CD14-positive monocyte (primary cell): ENCODE measurements at regions not wholly inside any gene's neighbourhood (a gene's known extent, or its start where the extent isn't known, plus 50 kb on each side); places are given as distances from the start of the nearest gene placed in this dataset.

Experiments used
- DNase-seq, 3 donors: peaks; one replicate each; pipeline ENCODE4 v3.0.0-alpha.2; 2011 to 2022
- H2AFZ ChIP-seq: 2 replicates; pipeline ENCODE4 v1.6.0; 2012; ENCODE audit warnings: mild to moderate bottlenecking, low read depth, low read length, inconsistent platforms; ENCODE audit not compliant: insufficient read depth, poor library complexity, severe bottlenecking
- H3K27ac ChIP-seq, 2 donors: 1 replicate in 1 of 2; 2 replicates in 1 of 2; pipeline ENCODE4 v1.5.1; 2012 to 2013; ENCODE audit warnings: low read length in 2 of 2, control low read depth in 1 of 2, inconsistent platforms in 1 of 2, low read depth in 1 of 2, mild to moderate bottlenecking in 1 of 2
- H3K27me3 ChIP-seq, 2 donors: one replicate each; pipeline versions ENCODE4 v1.6.0 to v1.6.1; 2011 to 2013; ENCODE audit warnings: low read length in 2 of 2; ENCODE audit not compliant: control insufficient read depth in 2 of 2, insufficient read depth in 2 of 2
- H3K36me3 ChIP-seq, 2 donors: replicated peaks in 1 of 2; 1 replicate in 1 of 2; 2 replicates in 1 of 2; pipeline versions ENCODE4 v1.5.1 to v1.6.1; 2012 to 2013; ENCODE audit warnings: low read length in 2 of 2, control low read depth in 1 of 2, inconsistent platforms in 1 of 2, mild to moderate bottlenecking in 1 of 2; ENCODE audit not compliant: insufficient read depth in 2 of 2, control insufficient read depth in 1 of 2
- H3K4me1 ChIP-seq, 2 donors: 1 replicate in 1 of 2; 2 replicates in 1 of 2; pipeline versions ENCODE4 v1.5.1 to v1.6.1; 2012 to 2013; ENCODE audit warnings: low read length in 2 of 2, control low read depth in 1 of 2, inconsistent platforms in 1 of 2, mild to moderate bottlenecking in 1 of 2, moderate library complexity in 1 of 2; ENCODE audit not compliant: insufficient read depth in 2 of 2, control insufficient read depth in 1 of 2
- H3K4me2 ChIP-seq: replicated peaks from 2 replicates; pipeline ENCODE3; 2012; ENCODE audit warnings: low read length, moderate library complexity, mild to moderate bottlenecking; ENCODE audit not compliant: poor library complexity, severe bottlenecking; ENCODE audit errors: extremely low read depth
- H3K4me3 ChIP-seq, 3 experiments: fragments of 200-600 bp in 1 of 3; sonication (generic) in 1 of 3; replicated peaks in 1 of 3; 1 replicate in 2 of 3; 2 replicates in 1 of 3; pipeline ENCODE4 v1.5.1; 2011 to 2013; ENCODE audit warnings: low read length in 3 of 3, mild to moderate bottlenecking in 3 of 3, control low read depth in 2 of 3, low read depth in 2 of 3, inconsistent platforms in 1 of 3, moderate library complexity in 1 of 3
- H3K79me2 ChIP-seq: 2 replicates; pipeline ENCODE4 v1.6.0; 2012; ENCODE audit warnings: mild to moderate bottlenecking, control low read depth, inconsistent platforms, low read length, moderate library complexity; ENCODE audit not compliant: insufficient read depth
- H3K9ac ChIP-seq: 2 replicates; pipeline ENCODE4 v1.6.0; 2017; ENCODE audit warnings: low read length, mild to moderate bottlenecking; ENCODE audit not compliant: insufficient read depth, poor library complexity, severe bottlenecking
- H3K9me3 ChIP-seq, 2 donors: replicated peaks in 1 of 2; 1 replicate in 1 of 2; 2 replicates in 1 of 2; pipeline versions ENCODE4 v1.5.1 to v1.6.1; 2012 to 2013; ENCODE audit warnings: low read length in 2 of 2, control low read depth in 1 of 2; ENCODE audit not compliant: control insufficient read depth in 1 of 2, insufficient read depth in 1 of 2
- H4K20me1 ChIP-seq: 2 replicates; pipeline ENCODE4 v1.6.0; 2012; ENCODE audit warnings: mild to moderate bottlenecking, low read length, control low read depth, moderate library complexity; ENCODE audit not compliant: insufficient read depth
- H3K27ac Mint-ChIP-seq, 7 donors: one replicate each; pipeline ENCODE4 v1.8.0; 2020; ENCODE audit warnings: mild to moderate bottlenecking in 7 of 7, mixed read lengths in 7 of 7, moderate library complexity in 6 of 7, inconsistent platforms in 2 of 7
- H3K27me3 Mint-ChIP-seq, 3 donors: one replicate each; pipeline ENCODE4 v1.8.0; 2021 to 2022; ENCODE audit warnings: low read depth in 3 of 3, mild to moderate bottlenecking in 3 of 3, mixed read lengths in 3 of 3, moderate library complexity in 3 of 3, inconsistent platforms in 1 of 3
- H3K36me3 Mint-ChIP-seq, 2 donors: one replicate each; pipeline ENCODE4 v1.8.0; 2020; ENCODE audit warnings: mixed read lengths in 2 of 2, inconsistent platforms in 1 of 2, mild to moderate bottlenecking in 1 of 2
- H3K4me1 Mint-ChIP-seq: one replicate; pipeline ENCODE4 v1.8.0; 2020; ENCODE audit warnings: mild to moderate bottlenecking, mixed read lengths
- H3K4me3 Mint-ChIP-seq, 2 donors: one replicate each; pipeline ENCODE4 v1.8.0; 2020; ENCODE audit warnings: mild to moderate bottlenecking in 2 of 2, mixed read lengths in 2 of 2, moderate library complexity in 1 of 2
- H3K9me3 Mint-ChIP-seq, 7 donors: one replicate each; pipeline ENCODE4 v1.8.0; 2020 to 2022; ENCODE audit warnings: mixed read lengths in 7 of 7, mild to moderate bottlenecking in 6 of 7, moderate library complexity in 6 of 7, inconsistent platforms in 2 of 7
- CTCF ChIP-seq: fragments of 200-600 bp; IDR thresholded peaks from one replicate; pipeline ENCODE4 v1.8.0; 2022; ENCODE audit warnings: antibody characterized with exemption, mild to moderate bottlenecking
- WGBS: methylation state at CpG from one replicate; pipeline ENCODE4 v1.1.5; 2013; ENCODE audit warnings: missing lambda C conversion rate; ENCODE audit not compliant: insufficient coverage; 5-methylcytosine and 5-hydroxymethylcytosine counted together
- intact Hi-C, 2 donors: fragments of 100-400 bp; cut with micrococcal nuclease; formaldehyde crosslinking; loops; one replicate each; pipeline versions ENCODE4 v1.15.0 to v1.15.1; 2023

- no peaks in the 10 kb centered on the region for H3K36me3 ChIP-seq
- H3K9ac ChIP-seq: no peak overlapping the region
- intact Hi-C loops: no loop called here
- Mint-ChIP-seq H3K27me3 (peaks cover 0 to 2% (median 0%) of the 10 kb centered on the region in 3 donors), H3K27ac (no peak overlapping the region), H3K4me3 (no peak overlapping the region), H3K36me3 (no peaks in the 10 kb centered on the region), H3K9me3 (no peaks in the 10 kb centered on the region), H3K4me1 (peaks cover 2% of the 10 kb centered on the region)
- H2AFZ ChIP-seq: no peak overlapping the region
- no peak overlapping the region for H3K4me3 ChIP-seq
- no peak overlapping the region for H3K4me2 ChIP-seq
- no peak overlapping the region for H3K27ac ChIP-seq
- H3K79me2 ChIP-seq: no peaks in the 10 kb centered on the region
- no peak for DNase-seq
- WGBS: no CpG with 5 or more reads among the region's 2 CpGs
- no peaks in the 10 kb centered on the region for H3K9me3 ChIP-seq
- no peak for TF ChIP-seq CTCF
- H3K4me1 ChIP-seq: no peaks in the 10 kb centered on the region
- no peaks in the 10 kb centered on the region for H4K20me1 ChIP-seq
- H3K27me3 ChIP-seq: no peaks in the 10 kb centered on the region
These were observed 312.6 kb downstream of the CD83 start for GRCh38 chr6:14430218-14430617.

- no peak overlapping the region for H3K4me2 ChIP-seq
- no peak overlapping the region for H3K27ac Mint-ChIP-seq
- no peak for TF ChIP-seq CTCF
- H3K9me3 ChIP-seq: no peaks in the 10 kb centered on the region
- peaks cover 0 to 2% (median 0%) of the 10 kb centered on the region in 3 donors for H3K27me3 Mint-ChIP-seq
- H3K36me3 ChIP-seq: no peaks in the 10 kb centered on the region
- H3K36me3 Mint-ChIP-seq: no peaks in the 10 kb centered on the region
- no peaks in the 10 kb centered on the region for H3K9me3 Mint-ChIP-seq
- H3K4me1 Mint-ChIP-seq: peaks cover 2% of the 10 kb centered on the region
- no peak overlapping the region for H3K9ac ChIP-seq
- WGBS: 88% methylated on average over 5 of the region's 14 CpGs
- H3K4me3 Mint-ChIP-seq: no peak overlapping the region
- intact Hi-C loops: no loop called here
- no peak for DNase-seq
- H3K27ac ChIP-seq: no peak overlapping the region
- H3K27me3 ChIP-seq: no peaks in the 10 kb centered on the region
- no peaks in the 10 kb centered on the region for H4K20me1 ChIP-seq
- no peaks in the 10 kb centered on the region for H3K79me2 ChIP-seq
- no peaks in the 10 kb centered on the region for H3K4me1 ChIP-seq
- H3K4me3 ChIP-seq: no peak overlapping the region
- no peak overlapping the region for H2AFZ ChIP-seq
These were observed 314.1 kb downstream of the CD83 start for GRCh38 chr6:14431385-14432330.
